ENCODE measurements at regions not wholly inside any gene's neighbourhood (a gene's known extent, or its start where the extent isn't known, plus 50 kb on each side); places are given as distances from the start of the nearest gene placed in this dataset.

DNA sequence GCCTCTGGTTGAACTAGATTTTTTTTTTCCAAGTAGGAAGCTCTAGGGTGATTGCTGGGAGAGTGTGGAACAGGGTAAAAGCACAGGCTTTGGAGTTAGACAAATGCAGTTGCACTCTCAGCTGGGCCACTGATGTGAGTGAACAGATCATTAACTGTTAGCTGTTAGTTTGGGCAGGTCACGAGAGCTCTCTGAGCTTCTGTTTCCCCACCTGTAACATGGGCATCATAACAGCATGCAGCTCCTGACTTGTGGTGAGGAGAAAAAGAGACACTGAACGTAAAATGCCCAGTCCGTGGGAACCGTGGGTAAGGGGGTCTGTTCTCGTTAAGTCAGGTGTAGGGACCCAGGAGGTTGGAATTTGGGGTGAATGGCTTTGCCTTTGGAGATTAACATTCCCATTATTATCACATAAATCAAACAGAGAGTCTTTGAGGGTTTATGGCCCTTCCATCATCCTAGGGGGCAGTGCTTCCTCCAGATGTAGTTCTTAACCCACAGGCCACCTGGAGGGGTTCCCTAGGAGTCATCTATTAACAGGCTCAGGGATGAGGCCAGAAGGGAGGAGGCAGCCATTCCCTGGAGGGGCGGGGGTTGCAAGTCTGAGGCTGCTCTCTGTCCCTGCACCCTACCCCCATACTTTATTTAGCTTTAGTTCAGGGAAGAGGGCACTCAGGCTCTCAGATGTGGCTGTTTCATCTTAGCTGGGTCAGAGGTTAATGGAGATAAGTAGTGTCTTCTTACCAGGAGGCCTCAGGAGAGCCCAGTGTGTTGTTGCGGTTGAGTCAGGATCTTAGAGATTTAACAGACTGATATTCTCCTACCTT is 135.2 kb downstream of the DACT1 start:
- CTCF ChIA-PET: no interaction called here

More for the DNA sequence above, 135.2 kb downstream of the DACT1 start:
- ATAC-seq (peak; percentile 89), DNase-seq (ENCODE audit: low read depth, low spot score) (peak; percentile 12)
- peak overlapping the region; percentile 23 for H3K4me2 ChIP-seq (ENCODE audit: low read length)
- H3K4me3 ChIP-seq (replicated peaks in 1 of 2; ENCODE audit: low read depth in 1 of 2, low read length in 2 of 2): no peak overlapping the region
- no peak overlapping the region for H2AFZ ChIP-seq (ENCODE audit: low read depth, low read length, poor library complexity, severe bottlenecking)
- no peak overlapping the region for H3K27ac ChIP-seq (ENCODE audit: low read depth, low read length)
- TF ChIP-seq SRF (IDR thresholded peaks at IDR 0.05; ENCODE audit: low read depth) (no peak), SP1 (IDR thresholded peaks at IDR 0.05; ENCODE audit: low read depth) (no peak), ZNF274 (IDR thresholded peaks at IDR 0.05; ENCODE audit: low read depth, low read length) (no peak), POLR2A (IDR thresholded peaks at IDR 0.05; ENCODE audit: borderline replicate concordance, extremely low read depth, insufficient read depth, insufficient read length) (no peak), CBX3 (IDR thresholded peaks at IDR 0.05; ENCODE audit: low read depth) (no peak)
- TF ChIP-seq, protein P1, sequence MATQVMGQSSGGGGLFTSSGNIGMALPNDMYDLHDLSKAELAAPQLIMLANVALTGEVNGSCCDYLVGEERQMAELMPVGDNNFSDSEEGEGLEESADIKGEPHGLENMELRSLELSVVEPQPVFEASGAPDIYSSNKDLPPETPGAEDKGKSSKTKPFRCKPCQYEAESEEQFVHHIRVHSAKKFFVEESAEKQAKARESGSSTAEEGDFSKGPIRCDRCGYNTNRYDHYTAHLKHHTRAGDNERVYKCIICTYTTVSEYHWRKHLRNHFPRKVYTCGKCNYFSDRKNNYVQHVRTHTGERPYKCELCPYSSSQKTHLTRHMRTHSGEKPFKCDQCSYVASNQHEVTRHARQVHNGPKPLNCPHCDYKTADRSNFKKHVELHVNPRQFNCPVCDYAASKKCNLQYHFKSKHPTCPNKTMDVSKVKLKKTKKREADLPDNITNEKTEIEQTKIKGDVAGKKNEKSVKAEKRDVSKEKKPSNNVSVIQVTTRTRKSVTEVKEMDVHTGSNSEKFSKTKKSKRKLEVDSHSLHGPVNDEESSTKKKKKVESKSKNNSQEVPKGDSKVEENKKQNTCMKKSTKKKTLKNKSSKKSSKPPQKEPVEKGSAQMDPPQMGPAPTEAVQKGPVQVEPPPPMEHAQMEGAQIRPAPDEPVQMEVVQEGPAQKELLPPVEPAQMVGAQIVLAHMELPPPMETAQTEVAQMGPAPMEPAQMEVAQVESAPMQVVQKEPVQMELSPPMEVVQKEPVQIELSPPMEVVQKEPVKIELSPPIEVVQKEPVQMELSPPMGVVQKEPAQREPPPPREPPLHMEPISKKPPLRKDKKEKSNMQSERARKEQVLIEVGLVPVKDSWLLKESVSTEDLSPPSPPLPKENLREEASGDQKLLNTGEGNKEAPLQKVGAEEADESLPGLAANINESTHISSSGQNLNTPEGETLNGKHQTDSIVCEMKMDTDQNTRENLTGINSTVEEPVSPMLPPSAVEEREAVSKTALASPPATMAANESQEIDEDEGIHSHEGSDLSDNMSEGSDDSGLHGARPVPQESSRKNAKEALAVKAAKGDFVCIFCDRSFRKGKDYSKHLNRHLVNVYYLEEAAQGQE (IDR thresholded peaks at IDR 0.05; ENCODE audit: low read depth): no peak
- TF ChIP-seq, protein P2, sequence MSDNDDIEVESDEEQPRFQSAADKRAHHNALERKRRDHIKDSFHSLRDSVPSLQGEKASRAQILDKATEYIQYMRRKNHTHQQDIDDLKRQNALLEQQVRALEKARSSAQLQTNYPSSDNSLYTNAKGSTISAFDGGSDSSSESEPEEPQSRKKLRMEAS (IDR thresholded peaks at IDR 0.05): no peak
- peaks cover 0 to 16% of the 10 kb centered on the region in 2 experiments; a peak in 3 of 4 replicates for H3K4me1 ChIP-seq (ENCODE audit: control insufficient read depth in 1 of 2, insufficient read depth in 2 of 2, low read length in 2 of 2)
- H3K27me3 ChIP-seq (ENCODE audit: insufficient read depth, low read length): no peaks in the 10 kb centered on the region; the same call in 1 of the 2 replicates
- no peaks in the 10 kb centered on the region for H3K79me2 ChIP-seq (ENCODE audit: insufficient read depth, low read length)
- H3K9ac ChIP-seq (ENCODE audit: low read length): no peak overlapping the region
- no TSS peak for BruUV-seq (replicated peaks)
- no peaks in the 10 kb centered on the region for H4K20me1 ChIP-seq (ENCODE audit: insufficient read depth)
- no peaks in the 10 kb centered on the region for H3K9me2 ChIP-seq (ENCODE audit: insufficient read depth)
- no peaks in the 10 kb centered on the region for H3K36me3 ChIP-seq (ENCODE audit: control insufficient read depth in 1 of 2, insufficient read depth in 2 of 2, low read length in 2 of 2)
- ChIA-PET RAD21 (ENCODE audit: low non-redundant PET in 1 of 2, low total read pairs in 2 of 2, uncharacterized antibody in 2 of 2, unreplicated experiment in 2 of 2) (no interaction called here), POLR2A (no interaction called here)
- intact Hi-C loops (cut with micrococcal nuclease): no loop called here
- no peaks in the 10 kb centered on the region for H3K9me3 ChIP-seq (ENCODE audit: control insufficient read depth in 1 of 2, insufficient read depth in 1 of 2, low read depth in 1 of 2, low read length in 2 of 2)
